Neuronal stem cell (in vitro differentiated cells): ENCODE measurements at regions not wholly inside any gene's neighbourhood (a gene's known extent, or its start where the extent isn't known, plus 50 kb on each side); places are given as distances from the start of the nearest gene placed in this dataset.
A peak's percentile ranks its signal among the peaks of the same experiment; 100 is the strongest.

Experiments used
- DNase-seq: peaks from one replicate; pipeline ENCODE4 v3.0.0-alpha.2; 2013; ENCODE audit warnings: low spot score
- H2AFZ ChIP-seq: one replicate; pipeline ENCODE4 v1.6.1; 2013; ENCODE audit warnings: mild to moderate bottlenecking, low read length, inconsistent platforms
- H2AK5ac ChIP-seq: 2 replicates; pipeline ENCODE4 v1.6.1; 2013; ENCODE audit warnings: low read depth, mild to moderate bottlenecking, inconsistent platforms, low read length, moderate library complexity, mixed read lengths
- H2BK120ac ChIP-seq: 2 replicates; pipeline ENCODE4 v1.6.1; 2013; ENCODE audit warnings: low read depth, mild to moderate bottlenecking, inconsistent platforms, low read length, moderate library complexity, mixed read lengths
- H2BK12ac ChIP-seq: one replicate; pipeline ENCODE4 v1.6.1; 2013; ENCODE audit warnings: low read length, inconsistent platforms
- H2BK15ac ChIP-seq: 2 replicates; pipeline ENCODE4 v1.6.1; 2013; ENCODE audit warnings: mild to moderate bottlenecking, low read length, inconsistent platforms, mixed read lengths
- H2BK5ac ChIP-seq: one replicate; pipeline ENCODE4 v1.6.1; 2013; ENCODE audit warnings: inconsistent platforms, mild to moderate bottlenecking, low read length, moderate library complexity
- H3K14ac ChIP-seq: one replicate; pipeline ENCODE4 v1.6.1; 2013; ENCODE audit warnings: low read length, inconsistent platforms
- H3K18ac ChIP-seq: 2 replicates; pipeline ENCODE4 v1.6.1; 2013; ENCODE audit warnings: low read length, inconsistent platforms
- H3K23ac ChIP-seq: 2 replicates; pipeline ENCODE4 v1.6.1; 2013; ENCODE audit warnings: low read depth, mild to moderate bottlenecking, mixed read lengths, low read length, inconsistent platforms; ENCODE audit not compliant: poor library complexity
- H3K27ac ChIP-seq: replicated peaks from 3 replicates; pipeline ENCODE4 v1.5.1; 2013; ENCODE audit warnings: low read length, inconsistent platforms
- H3K27me3 ChIP-seq, 3 experiments: 2 replicates each; pipeline ENCODE4 v1.6.1; 2013; ENCODE audit warnings: low read length in 3 of 3, mild to moderate bottlenecking in 2 of 3, inconsistent platforms in 1 of 3, low read depth in 1 of 3, mixed read lengths in 1 of 3, moderate library complexity in 1 of 3; ENCODE audit not compliant: control insufficient read depth in 3 of 3, insufficient read depth in 3 of 3
- H3K36me3 ChIP-seq, 2 donors: replicated peaks in 1 of 2; 2 replicates each; pipeline ENCODE4 v1.6.1; 2013; ENCODE audit warnings: low read length in 2 of 2; ENCODE audit not compliant: control insufficient read depth in 2 of 2, insufficient read depth in 2 of 2
- H3K4ac ChIP-seq: 2 replicates; pipeline ENCODE4 v1.6.1; 2013; ENCODE audit warnings: inconsistent platforms, mild to moderate bottlenecking, low read length, moderate library complexity
- H3K4me1 ChIP-seq, 2 donors: 1 replicate in 1 of 2; 2 replicates in 1 of 2; pipeline ENCODE4 v1.6.1; 2013; ENCODE audit warnings: low read length in 2 of 2, low read depth in 1 of 2; ENCODE audit not compliant: control insufficient read depth in 2 of 2, insufficient read depth in 1 of 2
- H3K4me2 ChIP-seq: one replicate; pipeline ENCODE4 v1.6.1; 2013; ENCODE audit warnings: mild to moderate bottlenecking, low read length, inconsistent platforms; ENCODE audit not compliant: insufficient read depth, poor library complexity, severe bottlenecking
- H3K4me3 ChIP-seq, 2 donors: 2 replicates each; pipeline ENCODE4 v1.5.1; 2013; ENCODE audit warnings: low read length in 2 of 2, mild to moderate bottlenecking in 2 of 2, inconsistent platforms in 1 of 2, moderate library complexity in 1 of 2
- H3K79me1 ChIP-seq: one replicate; pipeline ENCODE4 v1.6.1; 2013; ENCODE audit warnings: low read depth, mild to moderate bottlenecking, inconsistent platforms, low read length, moderate library complexity
- H3K9ac ChIP-seq: one replicate; pipeline ENCODE4 v1.6.1; 2013; ENCODE audit warnings: mild to moderate bottlenecking, low read depth, low read length, inconsistent platforms; ENCODE audit not compliant: poor library complexity
- H3K9me3 ChIP-seq, 2 donors: replicated peaks in 1 of 2; 2 replicates each; pipeline versions ENCODE3 to v1.6.1; 2013; ENCODE audit warnings: low read length in 2 of 2, mild to moderate bottlenecking in 2 of 2, inconsistent platforms in 1 of 2, low read depth in 1 of 2, mixed read lengths in 1 of 2, moderate library complexity in 1 of 2; ENCODE audit not compliant: control insufficient read depth in 2 of 2, insufficient read depth in 1 of 2
- H4K8ac ChIP-seq: one replicate; pipeline ENCODE4 v1.6.1; 2013; ENCODE audit warnings: low read depth, mild to moderate bottlenecking, inconsistent platforms, low read length, moderate library complexity
- H4K91ac ChIP-seq: one replicate; pipeline ENCODE4 v1.6.1; 2013; ENCODE audit warnings: low read length, low read depth, mild to moderate bottlenecking, inconsistent platforms; ENCODE audit not compliant: poor library complexity
- WGBS, 2 donors: extraction: QIAGEN DNeasy Blood & Tissue Kit; methylation state at CpG; one replicate each; pipeline ENCODE4 v1.1.7; 2013; ENCODE audit warnings: missing lambda C conversion rate in 2 of 2, mixed read lengths in 1 of 2; ENCODE audit not compliant: insufficient read length in 2 of 2, insufficient replicate concordance in 1 of 2; ENCODE audit errors: extremely low coverage in 2 of 2; 5-methylcytosine and 5-hydroxymethylcytosine counted together

GRCh38 chr14:101195309-101195901, 291.9 kb upstream of the RTL1 start:
- Histone ChIP-seq H3K23ac (no peak overlapping the region), H3K36me3 (no peaks in the 10 kb centered on the region), H2AK5ac (peak overlapping the region; percentile 15), H3K79me1 (no peaks in the 10 kb centered on the region), H3K9me3 (no peaks in the 10 kb centered on the region), H2BK120ac (no peak overlapping the region), H3K27ac (no peak overlapping the region), H2BK15ac (peak overlapping the region; percentile 92), H4K8ac (no peak overlapping the region), H3K27me3 (no peaks in the 10 kb centered on the region), H2BK5ac (no peak overlapping the region), H2AFZ (peak overlapping the region; percentile 48), H3K14ac (no peak overlapping the region), H2BK12ac (peak overlapping the region; percentile 41), H3K4ac (no peak overlapping the region), H4K91ac (no peak overlapping the region), H3K9ac (no peak overlapping the region), H3K18ac (peak overlapping the region; percentile 50), H3K4me2 (no peak overlapping the region), H3K4me3 (no peak overlapping the region), H3K4me1 (peaks cover 9 to 20% of the 10 kb centered on the region in 2 donors)
- WGBS, 2 donors, result no CpG with 5 or more reads among the region's 12 CpGs
- no peak for DNase-seq

GRCh38 chr14:101196051-101196712, 292.7 kb upstream of the RTL1 start:
- H3K27me3 ChIP-seq, result no peaks in the 10 kb centered on the region
- H3K4ac ChIP-seq, result no peak overlapping the region
- no peak overlapping the region for H3K4me3 ChIP-seq
- H3K4me2 ChIP-seq, result no peak overlapping the region
- H2AFZ ChIP-seq, result no peak overlapping the region
- no peak overlapping the region for H3K27ac ChIP-seq
- H3K18ac ChIP-seq, result no peak overlapping the region
- no peaks in the 10 kb centered on the region for H3K36me3 ChIP-seq
- no peak overlapping the region for H2BK12ac ChIP-seq
- no peak overlapping the region for H2AK5ac ChIP-seq
- H3K9me3 ChIP-seq, result no peaks in the 10 kb centered on the region
- H4K91ac ChIP-seq, result no peak overlapping the region
- H3K9ac ChIP-seq, result no peak overlapping the region
- no peaks in the 10 kb centered on the region for H3K79me1 ChIP-seq
- no peak overlapping the region for H3K14ac ChIP-seq
- no CpG with 5 or more reads among the region's 11 CpGs for WGBS, 2 donors
- H3K4me1 ChIP-seq, result peaks cover 6 to 20% of the 10 kb centered on the region in 2 donors
- H2BK15ac ChIP-seq, result no peak overlapping the region
- no peak overlapping the region for H4K8ac ChIP-seq
- no peak overlapping the region for H2BK120ac ChIP-seq
- no peak overlapping the region for H3K23ac ChIP-seq
- H2BK5ac ChIP-seq, result no peak overlapping the region
- no peak for DNase-seq

GRCh38 chr14:101196795-101197590, 293.5 kb upstream of the RTL1 start:
- WGBS, 2 donors, result no CpG with 5 or more reads among the region's 11 CpGs

More at GRCh38 chr14:101196795-101197590, 293.5 kb upstream of the RTL1 start:
- Histone ChIP-seq H3K23ac (no peak overlapping the region), H3K36me3 (no peaks in the 10 kb centered on the region), H3K14ac (no peak overlapping the region), H2AK5ac (peak overlapping the region; percentile 97), H3K27ac (no peak overlapping the region), H3K4me1 (peaks cover 6 to 20% of the 10 kb centered on the region in 2 donors), H2BK120ac (peak overlapping the region; percentile 78), H3K9ac (no peak overlapping the region), H3K27me3 (no peaks in the 10 kb centered on the region), H3K79me1 (no peaks in the 10 kb centered on the region), H2BK5ac (no peak overlapping the region), H2AFZ (no peak overlapping the region), H3K9me3 (no peaks in the 10 kb centered on the region), H4K8ac (no peak overlapping the region), H3K4ac (no peak overlapping the region), H2BK12ac (no peak overlapping the region), H3K4me2 (no peak overlapping the region), H4K91ac (no peak overlapping the region), H3K18ac (peak overlapping the region; percentile 95), H3K4me3 (no peak overlapping the region), H2BK15ac (peak overlapping the region; percentile 96)
- DNase-seq, result no peak
